Caco-2 (cell line): ENCODE measurements at regions not wholly inside any gene's neighbourhood (a gene's known extent, or its start where the extent isn't known, plus 50 kb on each side); places are given as distances from the start of the nearest gene placed in this dataset.

Experiments
- BruUV-seq: library from RNA; stranded (reverse); fragments of 400-500 nt; replicated peaks from 2 replicates; lab custom pipeline; 2021; lab: Mats Ljungman, UMichigan
- CTCF ChIA-PET: fragments of 300-600 bp; sonication (Branson Sonifier 250); formaldehyde crosslinking; loops from one replicate; lab custom pipeline; 2022; ENCODE audit warnings: antibody characterized with exemption; lab: Charles Lee
- POLR2A ChIA-PET: fragments of 300-600 bp; sonication (Branson Sonifier 250); formaldehyde crosslinking; loops from one replicate; lab custom pipeline; 2022; ENCODE audit warnings: antibody characterized with exemption; lab: Charles Lee
- DNase-seq, 2 experiments: peaks; one replicate each; pipeline versions ENCODE4 v3.0.0 to v3.0.0-alpha.2; 2020 to 2022
- H3K27me3 ChIP-seq: replicated peaks from 2 replicates; pipeline ENCODE4 v1.6.0; 2011; ENCODE audit warnings: low read length; ENCODE audit not compliant: control insufficient read depth, insufficient read depth
- H3K36me3 ChIP-seq: 2 replicates; pipeline ENCODE4 v1.5.1; 2011; ENCODE audit warnings: low read length; ENCODE audit not compliant: control insufficient read depth, insufficient read depth
- H3K4me1 ChIP-seq: fragments of 250-450 bp; sonication (Bioruptor Pico); 2 replicates; pipeline ENCODE4 v1.5.1; 2020; ENCODE audit warnings: mild to moderate bottlenecking
- H3K4me3 ChIP-seq: 2 replicates; pipeline ENCODE4 v1.5.1; 2011; ENCODE audit warnings: low read depth, mild to moderate bottlenecking, control low read depth, low read length
- H3K9me3 ChIP-seq: fragments of 250-450 bp; sonication (Bioruptor Pico); 2 replicates; pipeline ENCODE4 v1.5.1; 2020; ENCODE audit warnings: mild to moderate bottlenecking, moderate library complexity
- H3K27ac Mint-ChIP-seq: one replicate; pipeline ENCODE4 v1.8.0; 2022; ENCODE audit warnings: mixed read lengths; ENCODE audit not compliant: unreplicated experiment
- H3K27me3 Mint-ChIP-seq: one replicate; pipeline ENCODE4 v1.8.0; 2022; ENCODE audit warnings: mixed read lengths; ENCODE audit not compliant: insufficient read depth, unreplicated experiment
- H3K36me3 Mint-ChIP-seq: one replicate; pipeline ENCODE4 v1.8.0; 2022; ENCODE audit warnings: mild to moderate bottlenecking, mixed read lengths; ENCODE audit not compliant: insufficient read depth, unreplicated experiment
- H3K4me1 Mint-ChIP-seq: one replicate; pipeline ENCODE4 v1.8.0; 2022; ENCODE audit warnings: low read depth, mixed read lengths; ENCODE audit not compliant: unreplicated experiment
- H3K4me3 Mint-ChIP-seq: one replicate; pipeline ENCODE4 v1.8.0; 2022; ENCODE audit warnings: mild to moderate bottlenecking, moderate library complexity, mixed read lengths; ENCODE audit not compliant: unreplicated experiment
- H3K9me3 Mint-ChIP-seq: one replicate; pipeline ENCODE4 v1.8.0; 2022; ENCODE audit warnings: mixed read lengths; ENCODE audit not compliant: unreplicated experiment
- intact Hi-C: fragments of 100-400 bp; cut with micrococcal nuclease; formaldehyde crosslinking; loops from one replicate; pipeline ENCODE4 v1.10.0; 2022; ENCODE audit not compliant: unreplicated experiment
- TF ChIP-seq, protein P1 (sequence below), 2 experiments: fragments of 200-600 bp in 1 of 2; IDR thresholded peaks; 1 replicate in 1 of 2; 2 replicates in 1 of 2; pipeline versions ENCODE4 v1.5.1 to v1.8.0; 2011 to 2022; ENCODE audit warnings: antibody characterized with exemption in 1 of 2, control low read depth in 1 of 2, inconsistent platforms in 1 of 2, low read depth in 1 of 2, low read length in 1 of 2, mild to moderate bottlenecking in 1 of 2, moderate library complexity in 1 of 2; ENCODE audit not compliant: insufficient read depth in 1 of 2, severe bottlenecking in 1 of 2, unreplicated experiment in 1 of 2

DNA sequence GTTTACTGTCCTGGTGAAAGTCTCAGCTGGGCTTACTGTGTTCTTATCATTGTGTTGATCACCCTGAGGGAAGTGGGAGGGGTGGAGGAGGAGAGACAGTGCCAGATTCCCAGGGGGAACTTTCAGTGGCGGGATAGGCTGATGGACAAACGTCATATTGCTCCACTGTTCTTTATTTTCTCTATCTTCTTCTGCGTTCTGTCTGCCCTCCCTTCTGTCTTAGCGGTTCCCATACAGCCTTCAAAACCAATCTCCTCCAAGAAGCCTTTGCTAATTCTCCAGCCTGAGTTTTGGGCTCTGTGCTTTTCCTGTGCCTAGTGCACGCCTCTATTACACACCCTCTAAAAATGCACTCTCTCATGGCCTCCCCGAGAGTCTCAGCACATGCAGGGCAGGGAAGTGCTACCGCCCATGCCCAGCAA lies 448.7 kb upstream of the FAT1 start:
- Mint-ChIP-seq H3K4me3 (no peak overlapping the region), H3K27ac (no peak overlapping the region), H3K9me3 (no peaks in the 10 kb centered on the region), H3K27me3 (peaks cover 3% of the 10 kb centered on the region), H3K4me1 (no peaks in the 10 kb centered on the region), H3K36me3 (no peaks in the 10 kb centered on the region)
- H3K4me3 ChIP-seq: no peak overlapping the region
- H3K36me3 ChIP-seq: no peaks in the 10 kb centered on the region
- CTCF ChIA-PET: no interaction called here
- no TSS peak for BruUV-seq
- H3K4me1 ChIP-seq: no peaks in the 10 kb centered on the region
- no peak for DNase-seq
- POLR2A ChIA-PET: no interaction called here
- intact Hi-C loops: no loop called here
- no peaks in the 10 kb centered on the region for H3K9me3 ChIP-seq
- no peaks in the 10 kb centered on the region for H3K27me3 ChIP-seq
- TF ChIP-seq, protein P1, sequence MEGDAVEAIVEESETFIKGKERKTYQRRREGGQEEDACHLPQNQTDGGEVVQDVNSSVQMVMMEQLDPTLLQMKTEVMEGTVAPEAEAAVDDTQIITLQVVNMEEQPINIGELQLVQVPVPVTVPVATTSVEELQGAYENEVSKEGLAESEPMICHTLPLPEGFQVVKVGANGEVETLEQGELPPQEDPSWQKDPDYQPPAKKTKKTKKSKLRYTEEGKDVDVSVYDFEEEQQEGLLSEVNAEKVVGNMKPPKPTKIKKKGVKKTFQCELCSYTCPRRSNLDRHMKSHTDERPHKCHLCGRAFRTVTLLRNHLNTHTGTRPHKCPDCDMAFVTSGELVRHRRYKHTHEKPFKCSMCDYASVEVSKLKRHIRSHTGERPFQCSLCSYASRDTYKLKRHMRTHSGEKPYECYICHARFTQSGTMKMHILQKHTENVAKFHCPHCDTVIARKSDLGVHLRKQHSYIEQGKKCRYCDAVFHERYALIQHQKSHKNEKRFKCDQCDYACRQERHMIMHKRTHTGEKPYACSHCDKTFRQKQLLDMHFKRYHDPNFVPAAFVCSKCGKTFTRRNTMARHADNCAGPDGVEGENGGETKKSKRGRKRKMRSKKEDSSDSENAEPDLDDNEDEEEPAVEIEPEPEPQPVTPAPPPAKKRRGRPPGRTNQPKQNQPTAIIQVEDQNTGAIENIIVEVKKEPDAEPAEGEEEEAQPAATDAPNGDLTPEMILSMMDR (IDR thresholded peaks at IDR 0.05; ENCODE audit: insufficient read depth in 1 of 2, low read depth in 1 of 2, low read length in 1 of 2, severe bottlenecking in 1 of 2, unreplicated experiment in 1 of 2): no peak

DNA sequence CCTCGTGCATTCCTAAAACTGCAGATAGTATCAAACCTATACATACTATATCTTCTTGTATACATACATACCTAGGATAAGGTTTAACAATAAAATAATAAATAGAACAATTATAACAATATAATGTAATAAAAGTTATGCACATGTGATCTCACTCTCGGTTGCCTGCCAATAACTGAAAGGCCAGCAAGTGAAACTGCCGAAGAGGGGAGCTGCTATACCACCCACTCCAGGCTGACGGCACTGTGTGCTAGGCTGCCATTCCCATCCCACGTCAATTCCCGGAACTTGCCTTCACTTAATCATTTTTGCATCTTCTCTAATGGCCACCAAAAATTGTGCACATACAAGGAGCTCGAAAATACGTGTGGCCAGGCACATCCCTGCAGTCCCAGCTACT lies 451.1 kb upstream of the FAT1 start:
- Mint-ChIP-seq H3K4me1 (no peaks in the 10 kb centered on the region), H3K9me3 (no peaks in the 10 kb centered on the region), H3K27ac (no peak overlapping the region), H3K4me3 (no peak overlapping the region), H3K27me3 (peaks cover 3% of the 10 kb centered on the region), H3K36me3 (no peaks in the 10 kb centered on the region)
- Histone ChIP-seq H3K27me3 (no peaks in the 10 kb centered on the region), H3K36me3 (no peaks in the 10 kb centered on the region), H3K4me3 (no peak overlapping the region), H3K9me3 (no peaks in the 10 kb centered on the region), H3K4me1 (no peaks in the 10 kb centered on the region)
- TF ChIP-seq, protein P1 (IDR thresholded peaks at IDR 0.05; ENCODE audit: insufficient read depth in 1 of 2, low read depth in 1 of 2, low read length in 1 of 2, severe bottlenecking in 1 of 2, unreplicated experiment in 1 of 2): no peak
- no TSS peak for BruUV-seq
- no peak for DNase-seq
- ChIA-PET POLR2A (no interaction called here), CTCF (no interaction called here)
- intact Hi-C loops: no loop called here

DNA sequence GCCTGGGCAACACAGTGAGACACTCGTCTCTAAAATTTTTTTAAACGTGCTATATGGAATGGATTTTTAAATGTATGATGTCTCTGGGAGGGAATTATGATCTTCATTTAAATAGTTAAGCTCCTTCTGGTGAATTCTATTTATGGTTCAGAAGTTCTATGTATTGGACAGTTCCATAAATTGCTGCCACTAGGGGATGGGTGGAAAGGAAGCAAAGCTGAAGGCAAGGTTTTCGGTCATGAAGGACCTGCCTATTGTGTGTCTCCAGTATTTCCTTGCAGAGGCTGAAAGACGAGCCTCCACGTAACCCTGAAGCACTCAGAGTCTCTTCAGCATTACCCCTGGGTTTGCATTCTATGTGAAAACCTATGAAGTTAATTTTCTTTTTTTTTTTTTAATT lies 451.5 kb upstream of the FAT1 start:
- H3K4me3 ChIP-seq: no peak overlapping the region
- intact Hi-C loops: no loop called here
- Mint-ChIP-seq H3K4me3 (no peak overlapping the region), H3K27me3 (peaks cover 3% of the 10 kb centered on the region), H3K36me3 (no peaks in the 10 kb centered on the region), H3K4me1 (no peaks in the 10 kb centered on the region), H3K9me3 (no peaks in the 10 kb centered on the region), H3K27ac (no peak overlapping the region)
- BruUV-seq: no TSS peak
- no peaks in the 10 kb centered on the region for H3K36me3 ChIP-seq
- no peak for DNase-seq
- H3K27me3 ChIP-seq: no peaks in the 10 kb centered on the region
- no peaks in the 10 kb centered on the region for H3K9me3 ChIP-seq
- no peaks in the 10 kb centered on the region for H3K4me1 ChIP-seq
- POLR2A ChIA-PET: no interaction called here
- CTCF ChIA-PET: no interaction called here
- TF ChIP-seq, protein P1 (IDR thresholded peaks at IDR 0.05; ENCODE audit: insufficient read depth in 1 of 2, low read depth in 1 of 2, low read length in 1 of 2, severe bottlenecking in 1 of 2, unreplicated experiment in 1 of 2): no peak
